Parathyroid adenoma (tissue), 2 donors: ENCODE measurements at regions not wholly inside any gene's neighbourhood (a gene's known extent, or its start where the extent isn't known, plus 50 kb on each side); places are given as distances from the start of the nearest gene placed in this dataset.

Source experiments
- H2AFZ ChIP-seq: fragments of 300-600 bp; sonication (generic); one replicate; pipeline ENCODE4 v1.7.0; 2017; ENCODE audit warnings: antibody characterized with exemption, mild to moderate bottlenecking
- H3K27ac ChIP-seq: fragments of 300-600 bp; sonication (generic); one replicate; pipeline ENCODE4 v1.7.0; 2017
- H3K27me3 ChIP-seq: fragments of 300-600 bp; sonication (generic); one replicate; pipeline ENCODE4 v1.7.0; 2017; ENCODE audit warnings: low read length; ENCODE audit not compliant: control insufficient read depth, insufficient read depth
- H3K36me3 ChIP-seq: fragments of 300-600 bp; sonication (generic); one replicate; pipeline ENCODE4 v1.7.0; 2017; ENCODE audit warnings: low read length; ENCODE audit not compliant: control insufficient read depth, insufficient read depth
- H3K4me1 ChIP-seq: fragments of 300-600 bp; sonication (generic); one replicate; pipeline ENCODE4 v1.7.0; 2017; ENCODE audit warnings: control low read depth
- H3K4me2 ChIP-seq: fragments of 300-600 bp; sonication (generic); one replicate; pipeline ENCODE4 v1.7.0; 2017; ENCODE audit warnings: low read length
- H3K4me3 ChIP-seq: fragments of 300-600 bp; sonication (generic); one replicate; pipeline ENCODE4 v1.7.0; 2017; ENCODE audit warnings: low read depth, low read length
- H3K79me2 ChIP-seq: fragments of 300-600 bp; sonication (generic); one replicate; pipeline ENCODE4 v1.7.0; 2017; ENCODE audit warnings: control low read depth
- H3K9ac ChIP-seq: fragments of 300-600 bp; sonication (generic); one replicate; pipeline ENCODE4 v1.7.0; 2017; ENCODE audit warnings: mild to moderate bottlenecking
- H3K9me3 ChIP-seq: fragments of 300-600 bp; sonication (generic); one replicate; pipeline ENCODE4 v1.7.0; 2017; ENCODE audit warnings: low read length; ENCODE audit not compliant: control insufficient read depth
- CTCF ChIP-seq: fragments of 300-600 bp; sonication (generic); IDR thresholded peaks from one replicate; pipeline ENCODE4 v1.7.0; 2017; ENCODE audit warnings: antibody characterized with exemption, mild to moderate bottlenecking
- donor health status: primary hyperparathyroidism.

- Histone ChIP-seq H3K4me2 (no peak overlapping the region), H3K9me3 (no peaks in the 10 kb centered on the region), H3K27ac (no peak overlapping the region), H2AFZ (no peak overlapping the region), H3K9ac (no peak overlapping the region), H3K4me1 (no peaks in the 10 kb centered on the region), H3K79me2 (no peaks in the 10 kb centered on the region), H3K36me3 (no peaks in the 10 kb centered on the region), H3K27me3 (no peaks in the 10 kb centered on the region), H3K4me3 (no peak overlapping the region)
- no peak for TF ChIP-seq CTCF
Measured at GRCh38 chr2:183244300-183244844, 120.1 kb downstream of the NUP35 start.

DNA sequence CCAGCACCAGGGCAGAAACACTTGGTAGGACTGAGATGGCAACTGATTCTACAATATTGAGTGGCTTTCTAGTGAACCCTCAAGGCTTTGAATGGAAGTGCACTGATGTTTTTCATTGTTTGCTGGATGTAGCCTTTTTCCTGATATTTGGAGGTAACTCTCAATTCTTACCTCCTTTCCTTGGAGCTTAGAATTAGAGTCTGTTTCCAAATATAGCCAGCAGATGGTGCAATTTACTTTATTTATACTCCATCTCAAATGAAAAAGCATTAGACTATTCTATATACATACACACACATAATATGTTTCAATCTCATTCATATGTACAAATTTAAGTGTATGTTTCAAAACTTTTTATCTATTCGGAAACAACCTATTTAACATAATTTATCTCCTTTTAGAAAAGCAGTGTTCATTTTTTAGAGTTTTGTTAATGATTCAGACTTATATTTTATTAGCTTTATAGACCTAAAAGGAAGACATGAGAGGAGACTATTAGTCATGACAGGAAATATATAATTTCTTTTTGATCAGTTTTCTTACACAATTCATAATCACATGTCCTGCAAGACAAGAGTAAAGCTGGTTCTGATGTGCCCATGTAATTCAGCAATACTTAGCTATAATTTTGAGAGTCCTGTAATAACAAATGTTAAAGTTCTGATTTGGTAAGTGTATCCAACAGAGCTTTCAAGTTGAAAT lies 124.8 kb downstream of the NUP35 start:
- H3K27ac ChIP-seq = no peak overlapping the region
- H3K9ac ChIP-seq = no peak overlapping the region
- TF ChIP-seq CTCF = peak; percentile 14
- H3K27me3 ChIP-seq = no peaks in the 10 kb centered on the region
- no peak overlapping the region for H3K4me3 ChIP-seq
- H3K4me1 ChIP-seq = no peaks in the 10 kb centered on the region
- no peaks in the 10 kb centered on the region for H3K79me2 ChIP-seq
- H3K36me3 ChIP-seq = no peaks in the 10 kb centered on the region
- no peak overlapping the region for H3K4me2 ChIP-seq
- no peak overlapping the region for H2AFZ ChIP-seq
- H3K9me3 ChIP-seq = no peaks in the 10 kb centered on the region

- H3K9ac ChIP-seq = no peak overlapping the region
- H3K9me3 ChIP-seq = no peaks in the 10 kb centered on the region
- H3K79me2 ChIP-seq = no peaks in the 10 kb centered on the region
- no peak for TF ChIP-seq CTCF
- H3K4me3 ChIP-seq = no peak overlapping the region
- no peaks in the 10 kb centered on the region for H3K4me1 ChIP-seq
- H3K36me3 ChIP-seq = no peaks in the 10 kb centered on the region
- no peak overlapping the region for H3K4me2 ChIP-seq
- H3K27ac ChIP-seq = no peak overlapping the region
- no peaks in the 10 kb centered on the region for H3K27me3 ChIP-seq
- no peak overlapping the region for H2AFZ ChIP-seq
Measured at GRCh38 chr2:183250061-183250460, 125.8 kb downstream of the NUP35 start.

DNA sequence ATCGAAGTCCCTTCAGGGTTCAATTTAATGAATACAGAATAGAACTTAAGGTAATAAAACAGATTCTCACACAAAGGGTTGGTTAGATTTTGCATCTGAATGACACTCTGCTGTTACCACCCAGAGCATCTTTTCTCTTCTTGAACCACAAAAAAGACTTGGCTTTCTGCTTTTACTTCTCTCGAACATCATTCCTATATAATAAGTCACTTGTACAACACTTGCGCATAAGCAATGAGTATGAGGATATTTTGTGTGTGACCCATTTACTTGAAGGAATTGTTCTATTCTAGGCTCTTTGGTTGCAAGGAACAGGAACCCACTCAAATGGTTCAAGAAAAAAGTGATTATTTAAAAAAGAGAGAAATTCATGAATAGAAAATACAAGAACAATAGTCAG lies 126.2 kb downstream of the NUP35 start:
- no peak for TF ChIP-seq CTCF
- H3K27me3 ChIP-seq = no peaks in the 10 kb centered on the region
- no peaks in the 10 kb centered on the region for H3K79me2 ChIP-seq

More for the DNA sequence above, 126.2 kb downstream of the NUP35 start:
- no peaks in the 10 kb centered on the region for H3K4me1 ChIP-seq
- H3K36me3 ChIP-seq = no peaks in the 10 kb centered on the region
- H2AFZ ChIP-seq = no peak overlapping the region
- no peak overlapping the region for H3K9ac ChIP-seq
- no peak overlapping the region for H3K4me3 ChIP-seq
- H3K4me2 ChIP-seq = no peak overlapping the region
- H3K9me3 ChIP-seq = no peaks in the 10 kb centered on the region
- no peak overlapping the region for H3K27ac ChIP-seq
